Activated T-cell treated with anti-CD3 and anti-CD28 coated beads, Interleukin-2, amount 50 U/mL, for 72 hours (primary cell): ENCODE measurements at regions not wholly inside any gene's neighbourhood (a gene's known extent, or its start where the extent isn't known, plus 50 kb on each side); places are given as distances from the start of the nearest gene placed in this dataset.

ENCODE experiments used
- ATAC-seq, 2 donors: fragments of 150-1000 bp; cut with Tn5 transposase; replicated peaks in 1 of 2; 2 replicates each; pipeline ENCODE4 v1.10.0; 2021; ENCODE audit warnings: moderate library complexity in 2 of 2, mild to moderate bottlenecking in 1 of 2
- DNase-seq, 2 donors: peaks; one replicate each; pipeline ENCODE4 v3.0.0; 2021 to 2022; ENCODE audit warnings: mixed read lengths in 1 of 2
- H3K27ac Mint-ChIP-seq: one replicate; pipeline ENCODE4 v1.8.0; 2022; ENCODE audit warnings: mild to moderate bottlenecking, moderate library complexity, mixed read lengths
- H3K27me3 Mint-ChIP-seq: one replicate; pipeline ENCODE4 v1.8.0; 2022; ENCODE audit warnings: low read depth, mixed read lengths
- H3K36me3 Mint-ChIP-seq, 2 donors: one replicate each; pipeline ENCODE4 v1.8.0; 2022; ENCODE audit warnings: mixed read lengths in 2 of 2, mild to moderate bottlenecking in 1 of 2; ENCODE audit not compliant: insufficient read depth in 2 of 2
- H3K4me1 Mint-ChIP-seq: one replicate; pipeline ENCODE4 v1.8.0; 2022; ENCODE audit warnings: low read depth, mixed read lengths
- H3K4me3 Mint-ChIP-seq, 2 donors: one replicate each; pipeline ENCODE4 v1.8.0; 2022; ENCODE audit warnings: mild to moderate bottlenecking in 2 of 2, mixed read lengths in 2 of 2, moderate library complexity in 2 of 2
- H3K9me3 Mint-ChIP-seq, 2 donors: one replicate each; pipeline ENCODE4 v1.8.0; 2022; ENCODE audit warnings: mixed read lengths in 2 of 2

DNA sequence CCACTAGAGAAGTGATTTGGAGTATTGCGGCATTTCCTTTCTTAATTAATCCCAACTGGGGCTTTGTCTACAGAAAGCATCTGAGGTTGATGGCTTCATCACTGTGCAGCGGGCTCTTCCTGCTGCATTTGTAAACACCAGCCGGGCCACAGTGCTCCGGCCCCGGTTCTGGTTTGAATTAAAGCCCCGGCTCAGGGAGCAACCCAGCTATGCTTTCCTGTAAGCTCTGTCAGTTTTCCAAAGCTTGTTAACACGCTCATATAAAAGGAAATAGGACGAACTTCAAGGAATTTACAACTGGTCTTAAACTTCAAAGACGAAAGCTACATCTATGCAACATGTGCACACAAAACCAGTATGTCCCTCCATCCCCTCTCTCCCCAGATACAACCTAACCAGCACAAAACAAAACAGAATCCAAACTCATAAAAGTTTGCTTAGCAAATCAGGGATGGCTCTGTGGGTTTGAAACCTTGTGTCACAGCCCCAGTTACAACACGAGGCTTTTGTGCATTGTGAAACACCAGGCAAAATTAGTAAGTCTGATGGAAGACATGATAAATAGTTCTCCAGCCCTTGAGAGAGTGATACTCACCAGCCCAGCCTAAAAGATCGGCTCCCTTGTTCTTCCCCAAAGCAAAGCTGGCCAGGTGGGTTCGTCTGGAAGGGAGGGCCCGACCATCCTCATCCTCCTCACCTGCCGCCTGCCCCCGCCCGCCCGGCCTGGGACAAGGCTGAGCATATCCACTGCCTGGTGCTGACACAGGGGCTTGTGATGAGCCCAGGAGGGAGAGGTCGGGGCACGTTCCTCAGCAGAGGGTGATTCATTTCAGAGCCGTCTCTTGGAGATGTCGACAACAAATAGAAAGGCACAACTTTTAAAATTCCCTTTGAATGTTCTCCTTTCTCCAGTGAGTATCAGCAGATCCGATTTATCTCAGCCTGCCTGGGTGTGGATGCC is 197.9 kb downstream of the TFAP2C start:
- DNase-seq (no peak), ATAC-seq (no peak)
- H3K4me1 Mint-ChIP-seq = no peaks in the 10 kb centered on the region
- no peak overlapping the region for H3K27ac Mint-ChIP-seq
- H3K9me3 Mint-ChIP-seq = peaks cover 0 to 3% of the 10 kb centered on the region in 2 donors
- no peaks in the 10 kb centered on the region for H3K36me3 Mint-ChIP-seq
- H3K4me3 Mint-ChIP-seq = no peak overlapping the region
- H3K27me3 Mint-ChIP-seq = peaks cover 24% of the 10 kb centered on the region

DNA sequence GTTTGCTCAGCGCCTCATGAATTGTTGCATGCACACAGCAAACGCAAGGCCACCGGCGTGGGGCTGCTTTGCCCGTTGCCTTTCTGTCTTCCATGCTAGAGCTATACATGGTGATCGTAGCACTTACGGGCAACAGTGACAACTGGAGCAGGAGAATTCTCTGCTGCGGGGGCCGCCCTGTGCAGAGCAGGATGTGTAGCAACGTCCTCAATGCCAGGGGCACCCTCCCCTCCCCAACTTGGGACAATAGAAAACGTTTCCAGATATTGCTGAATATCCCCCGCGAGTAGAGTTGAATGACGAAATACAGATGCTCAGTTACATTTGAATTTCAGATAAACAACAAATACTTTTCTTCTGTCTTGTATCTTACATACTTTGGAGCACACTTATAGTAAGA is 198.7 kb downstream of the TFAP2C start:
- ATAC-seq (no peak), DNase-seq (no peak)
- no peak overlapping the region for H3K4me3 Mint-ChIP-seq
- H3K4me1 Mint-ChIP-seq = no peaks in the 10 kb centered on the region
- no peaks in the 10 kb centered on the region for H3K36me3 Mint-ChIP-seq
- H3K27me3 Mint-ChIP-seq = peaks cover 24% of the 10 kb centered on the region
- no peak overlapping the region for H3K27ac Mint-ChIP-seq
- H3K9me3 Mint-ChIP-seq = peaks cover 0 to 3% of the 10 kb centered on the region in 2 donors

DNA sequence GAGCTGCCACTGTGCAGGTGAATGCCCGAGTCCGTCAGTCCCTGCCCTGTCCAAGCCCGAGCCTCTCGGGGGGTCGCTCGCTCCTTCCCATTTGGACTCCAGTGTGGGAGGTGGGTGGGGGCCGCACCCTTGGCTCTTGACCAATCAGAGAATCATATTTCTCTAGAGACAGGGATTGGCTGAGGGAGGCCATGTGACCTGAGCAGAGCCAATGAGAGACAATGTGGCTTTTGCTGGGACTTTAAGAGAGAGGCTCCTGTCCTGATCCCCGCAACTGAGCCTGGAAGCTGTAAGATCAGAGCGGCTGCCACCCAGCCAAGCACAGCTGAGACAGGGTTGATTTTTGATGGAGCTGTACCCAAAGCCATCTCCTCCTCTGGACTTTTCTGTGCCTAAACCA is 199.3 kb downstream of the TFAP2C start:
- peaks cover 24% of the 10 kb centered on the region for H3K27me3 Mint-ChIP-seq
- H3K27ac Mint-ChIP-seq = no peak overlapping the region
- no peaks in the 10 kb centered on the region for H3K4me1 Mint-ChIP-seq
- DNase-seq = no peak
- no peak for ATAC-seq
- H3K36me3 Mint-ChIP-seq = no peaks in the 10 kb centered on the region
- H3K4me3 Mint-ChIP-seq = no peak overlapping the region
- peaks cover 0 to 3% of the 10 kb centered on the region in 2 donors for H3K9me3 Mint-ChIP-seq

- no peak for DNase-seq
- no peak for ATAC-seq
- Mint-ChIP-seq H3K36me3 (no peaks in the 10 kb centered on the region), H3K9me3 (peaks cover 0 to 3% of the 10 kb centered on the region in 2 donors), H3K27ac (no peak overlapping the region), H3K27me3 (peaks cover 24% of the 10 kb centered on the region), H3K4me1 (no peaks in the 10 kb centered on the region), H3K4me3 (no peak overlapping the region)
These were observed 200.8 kb downstream of the TFAP2C start for GRCh38 chr20:56829788-56830385.

GRCh38 chr20:56831795-56832194 is 202.7 kb downstream of the TFAP2C start:
- ATAC-seq (no peak), DNase-seq (no peak)
- Mint-ChIP-seq H3K27ac (no peak overlapping the region), H3K27me3 (peaks cover 20% of the 10 kb centered on the region), H3K4me3 (no peak overlapping the region), H3K9me3 (peaks cover 0 to 3% of the 10 kb centered on the region in 2 donors), H3K36me3 (no peaks in the 10 kb centered on the region), H3K4me1 (no peaks in the 10 kb centered on the region)

- Mint-ChIP-seq H3K4me1 (no peaks in the 10 kb centered on the region), H3K9me3 (peaks cover 0 to 3% of the 10 kb centered on the region in 2 donors), H3K27me3 (peaks cover 18% of the 10 kb centered on the region), H3K36me3 (no peaks in the 10 kb centered on the region), H3K27ac (no peak overlapping the region), H3K4me3 (no peak overlapping the region)
- ATAC-seq (no peak), DNase-seq (no peak)
These were observed 204.3 kb downstream of the TFAP2C start for GRCh38 chr20:56833427-56833826.

- Mint-ChIP-seq H3K27ac (no peak overlapping the region), H3K9me3 (peaks cover 3 to 4% of the 10 kb centered on the region in 2 donors), H3K4me3 (no peak overlapping the region), H3K27me3 (peaks cover 9% of the 10 kb centered on the region), H3K4me1 (no peaks in the 10 kb centered on the region), H3K36me3 (no peaks in the 10 kb centered on the region)
- ATAC-seq = no peak
- no peak for DNase-seq
These were observed 206.9 kb downstream of the TFAP2C start for GRCh38 chr20:56835829-56836550.

- no peaks in the 10 kb centered on the region for H3K36me3 Mint-ChIP-seq
- DNase-seq (no peak), ATAC-seq (no peak)
- peaks cover 3 to 4% of the 10 kb centered on the region in 2 donors for H3K9me3 Mint-ChIP-seq
- H3K4me3 Mint-ChIP-seq = no peak overlapping the region
- no peaks in the 10 kb centered on the region for H3K4me1 Mint-ChIP-seq
- no peak overlapping the region for H3K27ac Mint-ChIP-seq
- H3K27me3 Mint-ChIP-seq = peaks cover 9% of the 10 kb centered on the region
These were observed 210.1 kb downstream of the TFAP2C start for GRCh38 chr20:56839222-56839621.

DNA sequence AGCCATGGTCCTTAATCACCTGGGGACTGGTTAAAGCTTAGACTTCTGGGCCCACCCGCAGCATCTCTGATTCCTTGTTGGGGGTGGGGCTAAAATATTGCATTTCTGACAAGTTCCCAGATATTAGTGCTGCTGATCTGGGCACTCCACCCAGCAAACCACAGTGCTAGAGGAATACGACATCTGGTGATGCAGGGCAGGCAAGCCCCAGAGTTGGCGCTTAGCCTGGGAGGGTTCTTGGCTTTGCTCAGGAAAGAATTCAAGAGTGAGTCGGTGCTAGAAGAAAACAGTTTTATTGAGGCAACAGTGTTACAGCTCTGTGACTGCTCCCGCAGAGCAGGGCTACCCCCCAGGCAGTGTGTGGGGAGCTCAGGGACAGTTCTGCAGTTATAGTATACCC is 210.7 kb downstream of the TFAP2C start:
- DNase-seq (no peak), ATAC-seq (no peak)
- Mint-ChIP-seq H3K36me3 (no peaks in the 10 kb centered on the region), H3K9me3 (peaks cover 3 to 4% of the 10 kb centered on the region in 2 donors), H3K4me3 (no peak overlapping the region), H3K27ac (no peak overlapping the region), H3K27me3 (peaks cover 9% of the 10 kb centered on the region), H3K4me1 (no peaks in the 10 kb centered on the region)

GRCh38 chr20:56840716-56841261 is 211.7 kb downstream of the TFAP2C start:
- Mint-ChIP-seq H3K27me3 (peaks cover 9% of the 10 kb centered on the region), H3K4me1 (no peaks in the 10 kb centered on the region)
- no peak for DNase-seq

DNA sequence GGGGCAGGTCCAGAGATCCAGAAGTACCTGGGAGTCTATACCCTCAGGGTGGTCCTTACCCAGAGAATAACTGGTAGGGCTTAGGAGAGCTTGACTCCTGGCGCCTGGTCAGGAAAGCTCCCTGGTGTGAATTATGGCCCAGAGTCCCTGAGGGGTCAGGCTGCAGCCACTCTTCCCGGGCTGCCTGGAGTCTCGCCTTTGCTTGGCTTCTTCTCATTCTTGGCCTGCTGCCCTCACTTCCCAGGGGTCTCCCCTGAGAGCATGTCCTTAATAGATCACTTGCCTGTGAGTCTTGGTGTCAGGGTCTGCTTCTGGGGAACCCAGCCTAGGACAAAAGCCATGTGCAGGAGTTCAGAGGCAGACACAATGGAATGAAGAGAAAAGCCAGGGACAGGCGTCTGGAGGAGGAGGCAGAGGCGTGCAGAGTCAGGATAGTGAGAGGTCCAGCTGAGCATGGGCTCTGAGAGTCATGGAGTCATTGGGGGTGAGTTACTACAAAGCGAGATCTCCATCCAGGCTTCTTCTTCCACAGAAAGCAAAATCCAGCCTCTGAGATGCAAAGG is 212.3 kb downstream of the TFAP2C start:
- Mint-ChIP-seq H3K4me3 (no peak overlapping the region), H3K27me3 (peaks cover 9% of the 10 kb centered on the region), H3K4me1 (no peaks in the 10 kb centered on the region), H3K36me3 (no peaks in the 10 kb centered on the region), H3K9me3 (peaks cover 3 to 4% of the 10 kb centered on the region in 2 donors), H3K27ac (no peak overlapping the region)
- no peak for DNase-seq
- no peak for ATAC-seq

More at GRCh38 chr20:56840716-56841261, 211.7 kb downstream of the TFAP2C start:
- no peak for ATAC-seq
- H3K4me3 Mint-ChIP-seq = no peak overlapping the region
- no peaks in the 10 kb centered on the region for H3K36me3 Mint-ChIP-seq
- no peak overlapping the region for H3K27ac Mint-ChIP-seq
- H3K9me3 Mint-ChIP-seq = peaks cover 3 to 4% of the 10 kb centered on the region in 2 donors

DNA sequence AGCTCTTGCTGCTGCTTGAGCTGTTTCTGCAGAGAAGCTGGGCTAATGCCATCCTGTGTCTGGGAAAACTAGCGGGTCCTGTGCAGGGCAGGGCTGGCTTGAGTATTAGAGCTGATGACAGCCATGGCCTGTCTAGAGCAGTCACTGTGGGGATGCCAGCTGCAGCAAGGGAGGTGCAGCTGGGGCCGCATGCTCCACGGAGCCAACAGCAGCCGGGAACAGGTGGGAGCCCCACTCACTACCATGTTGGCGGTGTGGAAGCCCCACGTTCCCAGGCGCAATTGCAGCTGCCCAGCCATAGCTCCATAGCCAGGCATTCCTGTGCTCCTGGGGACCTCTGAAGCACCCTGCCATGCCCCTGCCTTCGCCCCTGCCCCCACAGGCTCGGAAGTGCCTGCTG is 212.9 kb downstream of the TFAP2C start:
- ATAC-seq = no peak
- peaks cover 3 to 4% of the 10 kb centered on the region in 2 donors for H3K9me3 Mint-ChIP-seq

More for the DNA sequence above, 212.9 kb downstream of the TFAP2C start:
- Mint-ChIP-seq H3K4me3 (no peak overlapping the region), H3K27me3 (peaks cover 11% of the 10 kb centered on the region), H3K36me3 (no peaks in the 10 kb centered on the region), H3K4me1 (no peaks in the 10 kb centered on the region), H3K27ac (no peak overlapping the region)
- DNase-seq = no peak
